ENCODE measurements at regions not wholly inside any gene's neighbourhood (a gene's known extent, or its start where the extent isn't known, plus 50 kb on each side); places are given as distances from the start of the nearest gene placed in this dataset.
"Not testable (repeated sequence)": the region's sequence is repeated elsewhere in the genome, so short reads cannot be mapped to it uniquely, and the experiment has no call there.

- ChIA-PET POLR2A (no interaction called here), CTCF (interaction anchor here (0.5 to 1.0 kb wide), 2 partner anchors 18 to 364 kb away, joined by 3 read pairs; no protein-coding TSS in a partner anchor)
- Histone ChIP-seq H4K20me1 (ENCODE audit: control insufficient read depth, insufficient read depth, low read length, poor library complexity, severe bottlenecking) (no peaks in the 10 kb centered on the region), H3K36me3 (replicated peaks in 1 of 2; ENCODE audit: control extremely low read depth in 1 of 2, control insufficient read depth in 1 of 2, extremely low read depth in 1 of 2, insufficient read depth in 2 of 2, low read length in 1 of 2) (no peaks in the 10 kb centered on the region), H3K27ac (ENCODE audit: low read length in 2 of 2) (no peak overlapping the region), H3K79me2 (ENCODE audit: control insufficient read depth, insufficient read depth, low read length) (no peaks in the 10 kb centered on the region), H2AFZ (ENCODE audit: insufficient read depth, low read depth, low read length, poor library complexity, severe bottlenecking) (no peak overlapping the region), H3K9ac (ENCODE audit: low read length) (no peak overlapping the region), H3K4me2 (replicated peaks; ENCODE audit: low read depth, low read length, poor library complexity, severe bottlenecking) (no peak overlapping the region), H3K9me3 (ENCODE audit: control extremely low read depth in 1 of 3, control insufficient read depth in 2 of 3, insufficient read depth in 1 of 3, low read length in 2 of 3) (peaks cover 0 to 2% (median 0%) of the 10 kb centered on the region in 3 donors), H3K27me3 (replicated peaks in 1 of 4; ENCODE audit: control extremely low read depth in 1 of 4, control insufficient read depth in 3 of 4, insufficient read depth in 4 of 4, low read length in 3 of 4) (peaks cover 0 to 17% (median 0%) of the 10 kb centered on the region in 4 experiments), H3K4me1 (ENCODE audit: control insufficient read depth in 2 of 2, insufficient read depth in 2 of 2, low read length in 2 of 2) (peaks cover 3 to 12% of the 10 kb centered on the region in 2 donors), H3K4me3 (ENCODE audit: control extremely low read depth in 1 of 5, extremely low read depth in 1 of 5, insufficient read depth in 1 of 5, low read depth in 2 of 5, low read length in 4 of 5) (no peak overlapping the region)
- no peak for TF ChIP-seq EZH2 (IDR thresholded peaks at IDR 0.05; ENCODE audit: borderline replicate concordance, insufficient read depth, low read depth, low read length, poor library complexity, severe bottlenecking)
- TF ChIP-seq CTCF (IDR thresholded peaks at IDR 0.05), result no peak
- Mint-ChIP-seq H3K4me1 (peaks cover 12% of the 10 kb centered on the region), H3K4me3 (no peak overlapping the region), H3K27me3 (peaks cover 35% of the 10 kb centered on the region), H3K27ac (no peak overlapping the region), H3K9me3 (ENCODE audit: insufficient read depth) (no peaks in the 10 kb centered on the region)
- intact Hi-C loops (cut with micrococcal nuclease), result no loop called here
- WGBS (ENCODE audit: insufficient coverage), result 40% methylated on average over 2 of the region's 7 CpGs
- DNase-seq, result no peak
- no peak for ATAC-seq (ENCODE audit: low read depth)
These were observed 122.9 kb downstream of the CRLF3 start for GRCh38 chr17:30701498-30701989.

GRCh38 chr17:30700833-30701232 is 123.7 kb downstream of the CRLF3 start:
- H3K4me3 ChIP-seq (ENCODE audit: control extremely low read depth in 1 of 5, extremely low read depth in 1 of 5, insufficient read depth in 1 of 5, low read depth in 2 of 5, low read length in 4 of 5); H3K4me1 Mint-ChIP-seq; H3K9me3 Mint-ChIP-seq (ENCODE audit: insufficient read depth); H2AFZ ChIP-seq (ENCODE audit: insufficient read depth, low read depth, low read length, poor library complexity, severe bottlenecking); H4K20me1 ChIP-seq (ENCODE audit: control insufficient read depth, insufficient read depth, low read length, poor library complexity, severe bottlenecking); DNase-seq; H3K4me1 ChIP-seq (ENCODE audit: control insufficient read depth in 2 of 2, insufficient read depth in 2 of 2, low read length in 2 of 2); H3K4me3 Mint-ChIP-seq; H3K9me3 ChIP-seq (ENCODE audit: control extremely low read depth in 1 of 3, control insufficient read depth in 2 of 3, insufficient read depth in 1 of 3, low read length in 2 of 3); POLR2A ChIA-PET; ATAC-seq (ENCODE audit: low read depth); H3K4me2 ChIP-seq (replicated peaks; ENCODE audit: low read depth, low read length, poor library complexity, severe bottlenecking); H3K36me3 ChIP-seq (replicated peaks in 1 of 2; ENCODE audit: control extremely low read depth in 1 of 2, control insufficient read depth in 1 of 2, extremely low read depth in 1 of 2, insufficient read depth in 2 of 2, low read length in 1 of 2); H3K79me2 ChIP-seq (ENCODE audit: control insufficient read depth, insufficient read depth, low read length); H3K27ac Mint-ChIP-seq; H3K9ac ChIP-seq (ENCODE audit: low read length); H3K27ac ChIP-seq (ENCODE audit: low read length in 2 of 2); intact Hi-C loops (cut with micrococcal nuclease): not testable (repeated sequence)
- CTCF ChIA-PET, result interaction anchor here (1.0 kb wide), 1 partner anchor 18 kb away, joined by 3 read pairs; no protein-coding TSS in a partner anchor
- H3K27me3 ChIP-seq (replicated peaks in 1 of 4; ENCODE audit: control extremely low read depth in 1 of 4, control insufficient read depth in 3 of 4, insufficient read depth in 4 of 4, low read length in 3 of 4), result peaks cover 0 to 19% (median 2%) of the 10 kb centered on the region in 4 experiments
- H3K27me3 Mint-ChIP-seq, result peaks cover 31% of the 10 kb centered on the region
- WGBS (ENCODE audit: insufficient coverage), result 99% methylated on average over 8 of the region's 11 CpGs
